ENCODE measurements at regions not wholly inside any gene's neighbourhood (a gene's known extent, or its start where the extent isn't known, plus 50 kb on each side); places are given as distances from the start of the nearest gene placed in this dataset.

- no peaks in the 10 kb centered on the region for H3K9me3 ChIP-seq
- TF ChIP-seq EP300 (IDR thresholded peaks at IDR 0.05), result no peak
- H3K27me3 ChIP-seq, result peaks cover 0 to 10% (median 0%) of the 10 kb centered on the region in 4 donors
- intact Hi-C loops (cut with DNase I), result no loop called here
- no peaks in the 10 kb centered on the region for H3K4me1 ChIP-seq
- H3K36me3 ChIP-seq, result no peaks in the 10 kb centered on the region
- WGBS, result 62% methylated on average over 13 of the region's 13 CpGs
- H3K27ac ChIP-seq (replicated peaks in 1 of 4), result no peak overlapping the region
- H3K4me3 ChIP-seq, result no peak overlapping the region
- no peak for DNase-seq (ENCODE audit: extremely low spot score)
Observed at GRCh38 chr1:14437417-14437918, 161.0 kb upstream of the KAZN start.

- Histone ChIP-seq H3K9me3 (no peaks in the 10 kb centered on the region), H3K36me3 (no peaks in the 10 kb centered on the region), H3K4me1 (no peaks in the 10 kb centered on the region), H3K4me3 (no peak overlapping the region), H3K27me3 (peaks cover 0 to 10% (median 0%) of the 10 kb centered on the region in 4 donors), H3K27ac (replicated peaks in 1 of 4) (no peak overlapping the region)
- no peak for DNase-seq (ENCODE audit: extremely low spot score)
- TF ChIP-seq POLR2A (IDR thresholded peaks at IDR 0.05; ENCODE audit: low read depth) (no peak), CTCF (IDR thresholded peaks at IDR 0.05) (no peak), EP300 (IDR thresholded peaks at IDR 0.05) (no peak), POLR2AphosphoS5 (IDR thresholded peaks at IDR 0.05) (no peak)
- 81% methylated on average over 6 of the region's 6 CpGs for WGBS
- intact Hi-C loops (cut with DNase I), result no loop called here
Observed at GRCh38 chr1:14438127-14438769, 160.2 kb upstream of the KAZN start.

GRCh38 chr1:14439015-14439414 lies 159.5 kb upstream of the KAZN start:
- no peak for DNase-seq (ENCODE audit: extremely low spot score)
- intact Hi-C loops (cut with DNase I), result no loop called here
- H3K27me3 ChIP-seq, result peaks cover 0 to 6% (median 0%) of the 10 kb centered on the region in 4 donors
- H3K4me3 ChIP-seq, result no peak overlapping the region
- H3K36me3 ChIP-seq, result no peaks in the 10 kb centered on the region
- no peaks in the 10 kb centered on the region for H3K9me3 ChIP-seq
- H3K4me1 ChIP-seq, result no peaks in the 10 kb centered on the region
- 77% methylated on average over 1 of the region's 1 CpG for WGBS
- TF ChIP-seq POLR2A (IDR thresholded peaks at IDR 0.05; ENCODE audit: low read depth) (no peak), POLR2AphosphoS5 (IDR thresholded peaks at IDR 0.05) (no peak), CTCF (IDR thresholded peaks at IDR 0.05) (no peak), EP300 (IDR thresholded peaks at IDR 0.05) (no peak)
- H3K27ac ChIP-seq (replicated peaks in 1 of 4), result no peak overlapping the region

GRCh38 chr1:14440166-14440565 lies 158.3 kb upstream of the KAZN start:
- Histone ChIP-seq H3K9me3 (no peaks in the 10 kb centered on the region), H3K27ac (replicated peaks in 1 of 4) (no peak overlapping the region), H3K27me3 (peaks cover 0 to 6% (median 0%) of the 10 kb centered on the region in 4 donors), H3K36me3 (no peaks in the 10 kb centered on the region), H3K4me1 (no peaks in the 10 kb centered on the region), H3K4me3 (no peak overlapping the region)
- TF ChIP-seq CTCF (IDR thresholded peaks at IDR 0.05) (no peak), POLR2A (IDR thresholded peaks at IDR 0.05; ENCODE audit: low read depth) (no peak), POLR2AphosphoS5 (IDR thresholded peaks at IDR 0.05) (no peak), EP300 (IDR thresholded peaks at IDR 0.05) (no peak)
- intact Hi-C loops (cut with DNase I), result no loop called here
- 94% methylated on average over 9 of the region's 9 CpGs for WGBS
- DNase-seq (ENCODE audit: extremely low spot score), result no peak

GRCh38 chr1:14440731-14441130 lies 157.8 kb upstream of the KAZN start:
- WGBS, result 91% methylated on average over 4 of the region's 4 CpGs
- no peaks in the 10 kb centered on the region for H3K36me3 ChIP-seq
- H3K9me3 ChIP-seq, result no peaks in the 10 kb centered on the region
- H3K4me1 ChIP-seq, result no peaks in the 10 kb centered on the region
- no peak for DNase-seq (ENCODE audit: extremely low spot score)
- TF ChIP-seq POLR2A (IDR thresholded peaks at IDR 0.05; ENCODE audit: low read depth) (no peak), POLR2AphosphoS5 (IDR thresholded peaks at IDR 0.05) (no peak), EP300 (IDR thresholded peaks at IDR 0.05) (no peak), CTCF (IDR thresholded peaks at IDR 0.05) (no peak)
- peaks cover 0 to 8% (median 0%) of the 10 kb centered on the region in 4 donors for H3K27me3 ChIP-seq
- H3K27ac ChIP-seq (replicated peaks in 1 of 4), result no peak overlapping the region
- intact Hi-C loops (cut with DNase I), result no loop called here
- no peak overlapping the region for H3K4me3 ChIP-seq
